ENCODE measurements at regions not wholly inside any gene's neighbourhood (a gene's known extent, or its start where the extent isn't known, plus 50 kb on each side); places are given as distances from the start of the nearest gene placed in this dataset.

- BruUV-seq (replicated peaks): no TSS peak
- Histone ChIP-seq H3K79me2 (ENCODE audit: insufficient read depth, low read length) (no peaks in the 10 kb centered on the region), H2AFZ (ENCODE audit: low read depth, low read length, poor library complexity, severe bottlenecking) (no peak overlapping the region), H3K9ac (ENCODE audit: low read length) (no peak overlapping the region), H3K4me3 (replicated peaks in 1 of 2; ENCODE audit: low read depth in 1 of 2, low read length in 2 of 2) (no peak overlapping the region), H4K20me1 (ENCODE audit: insufficient read depth) (no peaks in the 10 kb centered on the region), H3K36me3 (ENCODE audit: control insufficient read depth in 1 of 2, insufficient read depth in 2 of 2, low read length in 2 of 2) (no peaks in the 10 kb centered on the region), H3K9me3 (ENCODE audit: control insufficient read depth in 1 of 2, insufficient read depth in 1 of 2, low read depth in 1 of 2, low read length in 2 of 2) (no peaks in the 10 kb centered on the region), H3K27me3 (ENCODE audit: insufficient read depth, low read length) (no peaks in the 10 kb centered on the region), H3K4me2 (ENCODE audit: low read length) (no peak overlapping the region), H3K27ac (ENCODE audit: low read depth, low read length) (no peak overlapping the region), H3K4me1 (ENCODE audit: control insufficient read depth in 1 of 2, insufficient read depth in 2 of 2, low read length in 2 of 2) (peaks cover 10 to 26% of the 10 kb centered on the region in 2 experiments; a peak in 3 of 4 replicates), H3K9me2 (ENCODE audit: insufficient read depth) (no peaks in the 10 kb centered on the region)
- DNase-seq (ENCODE audit: low read depth, low spot score) (no peak), ATAC-seq (no peak)
- no peak for TF ChIP-seq EZH2 (IDR thresholded peaks at IDR 0.05)
- TF ChIP-seq REST (IDR thresholded peaks at IDR 0.05; ENCODE audit: low read depth): no peak
- no peak for TF ChIP-seq POLR2AphosphoS5 (IDR thresholded peaks at IDR 0.05; ENCODE audit: low read depth, low read length)
- no peak for TF ChIP-seq MAX (IDR thresholded peaks at IDR 0.05)
- no peak for TF ChIP-seq YY1 (IDR thresholded peaks at IDR 0.05; ENCODE audit: extremely low read depth, insufficient replicate concordance, low read depth, low read length)
- no peak for TF ChIP-seq ZBTB33 (IDR thresholded peaks at IDR 0.05; ENCODE audit: extremely low read depth, insufficient replicate concordance, low read length)
- TF ChIP-seq CEBPB (IDR thresholded peaks at IDR 0.05; ENCODE audit: low read depth): no peak
- TF ChIP-seq SP1 (IDR thresholded peaks at IDR 0.05; ENCODE audit: low read depth): no peak
- TF ChIP-seq ZNF274 (IDR thresholded peaks at IDR 0.05; ENCODE audit: low read depth, low read length): no peak
- TF ChIP-seq ZFX (IDR thresholded peaks at IDR 0.05): no peak
- no peak for TF ChIP-seq ATF3 (IDR thresholded peaks at IDR 0.05)
- no peak for TF ChIP-seq EZH2phosphoT487 (IDR thresholded peaks at IDR 0.05; ENCODE audit: borderline replicate concordance)
- no peak for TF ChIP-seq RAD21 (IDR thresholded peaks at IDR 0.05; ENCODE audit: low read depth)
- no peak for TF ChIP-seq SIN3A (IDR thresholded peaks at IDR 0.05; ENCODE audit: low read depth)
- no peak for TF ChIP-seq SRF (IDR thresholded peaks at IDR 0.05; ENCODE audit: low read depth)
- no peak for TF ChIP-seq ELF1 (IDR thresholded peaks at IDR 0.05; ENCODE audit: borderline replicate concordance, low read depth)
- RAD21 ChIA-PET (ENCODE audit: low non-redundant PET in 1 of 2, low total read pairs in 2 of 2, uncharacterized antibody in 2 of 2, unreplicated experiment in 2 of 2): no interaction called here
- POLR2A ChIA-PET: no interaction called here
- CTCF ChIA-PET: no interaction called here
- intact Hi-C loops (cut with micrococcal nuclease): no loop called here
Measured at GRCh38 chr2:37779139-37779538, 107.7 kb upstream of the CDC42EP3 start.

Data from HCT116 (cell line).